OCI-LY7 (cell line): ENCODE measurements at regions not wholly inside any gene's neighbourhood (a gene's known extent, or its start where the extent isn't known, plus 50 kb on each side); places are given as distances from the start of the nearest gene placed in this dataset.

Experiments used
- CTCF ChIP-seq: fragments of 200-600 bp; sonication (generic); conservative IDR thresholded peaks from 2 replicates; pipeline ENCODE4 v1.5.1; 2014; ENCODE audit warnings: mild to moderate bottlenecking, antibody characterized with exemption, low read length, moderate library complexity, mixed read lengths
- EZH2phosphoT487 ChIP-seq: fragments of 200-600 bp; sonication (generic); IDR thresholded peaks from 2 replicates; pipeline ENCODE4 v1.6.1; 2018; ENCODE audit warnings: low read depth, borderline replicate concordance, mild to moderate bottlenecking, mixed run types, antibody characterized with exemption, low read length, moderate library complexity, mixed read lengths

DNA sequence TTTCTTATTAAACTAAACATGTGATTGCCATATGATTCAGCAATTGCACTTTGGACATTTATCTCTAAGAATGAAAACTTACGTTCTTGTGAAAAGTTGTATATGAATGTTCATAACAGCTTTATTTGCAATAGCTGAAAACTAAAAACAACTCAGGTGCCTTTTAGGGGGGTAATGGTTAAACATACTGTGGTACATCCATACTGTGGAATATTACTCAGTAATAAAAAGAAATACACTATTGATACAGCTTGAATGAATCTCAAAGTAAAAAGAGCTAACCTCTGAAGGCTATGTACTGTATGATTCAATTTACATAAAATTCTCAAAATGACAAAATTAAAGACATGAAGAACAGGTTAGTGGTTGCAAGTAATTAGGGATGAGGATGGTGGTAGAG is 339.5 kb upstream of the PAPPA start:
- TF ChIP-seq CTCF (no peak), EZH2phosphoT487 (no peak)
